ENCODE measurements at regions not wholly inside any gene's neighbourhood (a gene's known extent, or its start where the extent isn't known, plus 50 kb on each side); places are given as distances from the start of the nearest gene placed in this dataset.

DNA sequence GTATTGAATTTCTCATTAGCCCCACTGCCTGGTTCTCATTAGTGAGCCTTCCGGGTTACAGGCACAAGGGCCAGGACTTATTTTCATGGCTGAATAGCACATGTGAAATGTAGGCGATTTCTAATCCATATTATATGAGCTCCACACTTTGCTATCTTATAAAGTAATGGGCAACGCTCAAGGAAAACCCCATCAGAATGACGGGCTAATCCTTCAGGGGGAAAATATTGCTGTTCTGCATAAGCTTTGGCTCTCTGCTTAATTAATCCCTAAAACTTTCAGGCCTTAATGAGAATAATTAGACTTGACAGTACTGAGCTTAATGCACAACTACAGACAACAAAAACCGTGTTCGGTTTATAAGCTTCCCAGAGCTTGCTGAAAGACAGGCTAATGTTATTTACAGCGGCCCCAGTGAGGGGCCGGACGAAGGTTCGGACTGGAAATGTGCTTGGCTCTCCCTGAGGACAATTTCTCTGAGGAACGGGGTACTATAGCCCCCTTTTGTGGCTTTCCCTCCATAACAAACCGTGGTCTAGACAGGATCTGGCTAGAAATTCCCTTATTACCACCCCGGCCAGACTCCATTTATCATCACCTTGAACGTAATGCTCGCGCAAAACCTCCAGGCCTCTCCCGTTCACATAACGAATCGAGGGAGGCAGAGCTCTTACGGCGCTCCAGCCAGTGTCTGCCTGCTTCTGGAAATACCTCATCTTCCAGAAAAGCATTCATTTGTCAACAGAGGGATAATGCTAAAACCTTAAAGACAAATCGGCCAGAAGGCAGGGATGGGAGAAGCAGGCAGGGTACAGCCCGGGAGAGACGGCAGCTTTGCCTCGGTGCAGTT, 164.5 kb downstream of the CD83 start:
- no peak overlapping the region for H3K27ac ChIP-seq (ENCODE audit: low read length)
- Mint-ChIP-seq H3K27ac (no peak overlapping the region), H3K9me3 (peaks cover 0 to 4% of the 10 kb centered on the region in 2 donors), H3K27me3 (ENCODE audit: low read depth in 2 of 2) (peaks cover 2 to 9% of the 10 kb centered on the region in 2 donors), H3K36me3 (no peaks in the 10 kb centered on the region), H3K4me3 (no peak overlapping the region), H3K4me1 (peaks cover 11 to 13% of the 10 kb centered on the region in 2 donors)
- peaks cover 14% of the 10 kb centered on the region for H3K4me1 ChIP-seq (ENCODE audit: control insufficient read depth, insufficient read depth, low read length)
- intact Hi-C loops (cut with micrococcal nuclease) = no loop called here
- H3K4me3 ChIP-seq (ENCODE audit: low read length) = no peak overlapping the region
- no peaks in the 10 kb centered on the region for H3K27me3 ChIP-seq (ENCODE audit: control insufficient read depth, insufficient read depth, low read length)
- H3K36me3 ChIP-seq (ENCODE audit: control insufficient read depth, insufficient read depth, low read length) = no peaks in the 10 kb centered on the region
- peaks cover 4% of the 10 kb centered on the region for H3K9me3 ChIP-seq (ENCODE audit: control insufficient read depth, insufficient read depth, low read length)
- WGBS (ENCODE audit: insufficient coverage) = 93% methylated on average over 25 of the region's 25 CpGs
- TF ChIP-seq, protein P1, sequence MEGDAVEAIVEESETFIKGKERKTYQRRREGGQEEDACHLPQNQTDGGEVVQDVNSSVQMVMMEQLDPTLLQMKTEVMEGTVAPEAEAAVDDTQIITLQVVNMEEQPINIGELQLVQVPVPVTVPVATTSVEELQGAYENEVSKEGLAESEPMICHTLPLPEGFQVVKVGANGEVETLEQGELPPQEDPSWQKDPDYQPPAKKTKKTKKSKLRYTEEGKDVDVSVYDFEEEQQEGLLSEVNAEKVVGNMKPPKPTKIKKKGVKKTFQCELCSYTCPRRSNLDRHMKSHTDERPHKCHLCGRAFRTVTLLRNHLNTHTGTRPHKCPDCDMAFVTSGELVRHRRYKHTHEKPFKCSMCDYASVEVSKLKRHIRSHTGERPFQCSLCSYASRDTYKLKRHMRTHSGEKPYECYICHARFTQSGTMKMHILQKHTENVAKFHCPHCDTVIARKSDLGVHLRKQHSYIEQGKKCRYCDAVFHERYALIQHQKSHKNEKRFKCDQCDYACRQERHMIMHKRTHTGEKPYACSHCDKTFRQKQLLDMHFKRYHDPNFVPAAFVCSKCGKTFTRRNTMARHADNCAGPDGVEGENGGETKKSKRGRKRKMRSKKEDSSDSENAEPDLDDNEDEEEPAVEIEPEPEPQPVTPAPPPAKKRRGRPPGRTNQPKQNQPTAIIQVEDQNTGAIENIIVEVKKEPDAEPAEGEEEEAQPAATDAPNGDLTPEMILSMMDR (IDR thresholded peaks at IDR 0.05) = no peak
- no peak for ATAC-seq
- no peak for DNase-seq

DNA sequence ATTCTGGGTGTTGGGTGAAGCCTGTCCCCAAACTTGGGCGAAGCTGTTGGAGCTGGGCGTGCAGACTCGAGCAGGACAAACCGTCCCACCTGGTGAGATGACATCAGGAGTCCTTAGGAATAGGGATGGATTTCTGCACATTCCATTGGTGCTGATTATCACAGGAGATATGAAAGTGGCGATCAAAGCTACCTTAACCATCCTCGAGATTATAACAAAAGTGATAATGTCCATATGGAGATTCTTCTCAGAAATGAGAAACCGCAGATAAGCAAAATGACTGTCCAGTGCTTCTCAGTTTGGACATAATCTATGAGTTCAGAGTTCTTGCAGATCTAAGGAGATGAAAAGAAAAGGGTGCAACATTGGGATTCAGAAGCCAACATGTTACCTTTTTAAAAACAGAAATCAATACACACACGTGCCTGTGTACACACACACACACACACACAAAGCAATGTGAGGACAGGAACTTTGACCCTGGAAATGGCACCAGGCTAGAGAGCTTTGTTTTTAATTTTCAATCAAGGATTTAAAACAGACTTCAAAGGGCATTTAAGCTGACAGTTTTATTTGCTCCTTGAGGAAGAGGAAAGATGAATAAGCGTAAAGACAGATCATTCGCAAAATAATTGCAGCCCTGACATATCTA, 165.4 kb downstream of the CD83 start:
- no peak overlapping the region for H3K27ac Mint-ChIP-seq
- no peak overlapping the region for H3K4me3 ChIP-seq (ENCODE audit: low read length)
- H3K27me3 Mint-ChIP-seq (ENCODE audit: low read depth in 2 of 2) = peaks cover 3 to 18% of the 10 kb centered on the region in 2 donors
- TF ChIP-seq, protein P1 (IDR thresholded peaks at IDR 0.05) = no peak
- no peak overlapping the region for H3K27ac ChIP-seq (ENCODE audit: low read length)
- ATAC-seq (no peak), DNase-seq (no peak)
- no peaks in the 10 kb centered on the region for H3K27me3 ChIP-seq (ENCODE audit: control insufficient read depth, insufficient read depth, low read length)
- 95% methylated on average over 10 of the region's 10 CpGs for WGBS (ENCODE audit: insufficient coverage)
- H3K9me3 ChIP-seq (ENCODE audit: control insufficient read depth, insufficient read depth, low read length) = peaks cover 4% of the 10 kb centered on the region
- peaks cover 6% of the 10 kb centered on the region for H3K4me1 ChIP-seq (ENCODE audit: control insufficient read depth, insufficient read depth, low read length)
- no peaks in the 10 kb centered on the region for H3K36me3 ChIP-seq (ENCODE audit: control insufficient read depth, insufficient read depth, low read length)
- intact Hi-C loops (cut with micrococcal nuclease) = no loop called here
- no peak overlapping the region for H3K4me3 Mint-ChIP-seq
- H3K36me3 Mint-ChIP-seq = no peaks in the 10 kb centered on the region
- H3K4me1 Mint-ChIP-seq = peaks cover 1 to 3% of the 10 kb centered on the region in 2 donors
- peaks cover 0 to 4% of the 10 kb centered on the region in 2 donors for H3K9me3 Mint-ChIP-seq

DNA sequence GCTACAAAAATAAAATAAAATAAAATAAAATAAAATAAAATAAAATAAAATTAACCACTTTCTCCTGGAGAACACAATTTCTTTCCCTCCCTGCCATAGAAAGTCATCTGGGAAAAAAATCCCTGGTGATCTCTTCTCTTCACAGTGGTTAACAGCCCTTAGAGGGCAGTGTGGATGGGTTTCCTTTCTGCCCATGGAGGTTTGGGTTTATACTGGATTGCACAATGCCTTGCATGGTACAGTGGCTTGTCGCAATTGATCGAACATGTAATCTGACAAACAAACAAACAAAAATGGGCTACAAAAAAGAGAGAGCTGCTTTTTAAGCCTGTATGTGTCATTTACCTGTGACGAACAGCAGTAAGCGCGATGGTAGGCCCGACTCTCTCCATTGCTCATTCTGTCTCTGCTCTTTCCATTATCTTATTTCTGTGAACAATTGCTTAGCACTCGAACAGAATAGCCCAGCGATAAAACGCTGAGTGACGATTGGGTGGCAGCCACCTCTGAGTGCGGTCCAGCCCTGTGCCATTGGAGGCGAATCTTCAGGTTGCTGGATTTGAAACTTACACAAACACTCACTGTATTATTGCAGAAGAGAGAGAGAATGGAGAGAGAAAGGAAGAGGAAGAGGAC, 166.1 kb downstream of the CD83 start:
- Mint-ChIP-seq H3K4me3 (no peak overlapping the region), H3K27ac (no peak overlapping the region), H3K36me3 (no peaks in the 10 kb centered on the region), H3K4me1 (no peaks in the 10 kb centered on the region), H3K9me3 (peaks cover 0 to 4% of the 10 kb centered on the region in 2 donors), H3K27me3 (ENCODE audit: low read depth in 2 of 2) (peaks cover 7 to 21% of the 10 kb centered on the region in 2 donors)
- H3K27ac ChIP-seq (ENCODE audit: low read length) = no peak overlapping the region
- ATAC-seq (no peak), DNase-seq (no peak)
- H3K36me3 ChIP-seq (ENCODE audit: control insufficient read depth, insufficient read depth, low read length) = no peaks in the 10 kb centered on the region
- no peak overlapping the region for H3K4me3 ChIP-seq (ENCODE audit: low read length)
- H3K4me1 ChIP-seq (ENCODE audit: control insufficient read depth, insufficient read depth, low read length) = no peaks in the 10 kb centered on the region
- H3K27me3 ChIP-seq (ENCODE audit: control insufficient read depth, insufficient read depth, low read length) = no peaks in the 10 kb centered on the region
- H3K9me3 ChIP-seq (ENCODE audit: control insufficient read depth, insufficient read depth, low read length) = peaks cover 4% of the 10 kb centered on the region
- 91% methylated on average over 11 of the region's 12 CpGs for WGBS (ENCODE audit: insufficient coverage)
- TF ChIP-seq, protein P1 (IDR thresholded peaks at IDR 0.05) = no peak
- intact Hi-C loops (cut with micrococcal nuclease) = no loop called here
